Fibroblast of peridontal ligament (primary cell): ENCODE measurements at regions not wholly inside any gene's neighbourhood (a gene's known extent, or its start where the extent isn't known, plus 50 kb on each side); places are given as distances from the start of the nearest gene placed in this dataset.

Experiments used
- DNase-seq: peaks from one replicate; pipeline ENCODE4 v3.0.0-alpha.2; 2010; ENCODE audit errors: extremely low read depth

- DNase-seq: no peak
Observed at GRCh38 chr17:77307479-77308198, 166.9 kb downstream of the SEC14L1 start.

DNA sequence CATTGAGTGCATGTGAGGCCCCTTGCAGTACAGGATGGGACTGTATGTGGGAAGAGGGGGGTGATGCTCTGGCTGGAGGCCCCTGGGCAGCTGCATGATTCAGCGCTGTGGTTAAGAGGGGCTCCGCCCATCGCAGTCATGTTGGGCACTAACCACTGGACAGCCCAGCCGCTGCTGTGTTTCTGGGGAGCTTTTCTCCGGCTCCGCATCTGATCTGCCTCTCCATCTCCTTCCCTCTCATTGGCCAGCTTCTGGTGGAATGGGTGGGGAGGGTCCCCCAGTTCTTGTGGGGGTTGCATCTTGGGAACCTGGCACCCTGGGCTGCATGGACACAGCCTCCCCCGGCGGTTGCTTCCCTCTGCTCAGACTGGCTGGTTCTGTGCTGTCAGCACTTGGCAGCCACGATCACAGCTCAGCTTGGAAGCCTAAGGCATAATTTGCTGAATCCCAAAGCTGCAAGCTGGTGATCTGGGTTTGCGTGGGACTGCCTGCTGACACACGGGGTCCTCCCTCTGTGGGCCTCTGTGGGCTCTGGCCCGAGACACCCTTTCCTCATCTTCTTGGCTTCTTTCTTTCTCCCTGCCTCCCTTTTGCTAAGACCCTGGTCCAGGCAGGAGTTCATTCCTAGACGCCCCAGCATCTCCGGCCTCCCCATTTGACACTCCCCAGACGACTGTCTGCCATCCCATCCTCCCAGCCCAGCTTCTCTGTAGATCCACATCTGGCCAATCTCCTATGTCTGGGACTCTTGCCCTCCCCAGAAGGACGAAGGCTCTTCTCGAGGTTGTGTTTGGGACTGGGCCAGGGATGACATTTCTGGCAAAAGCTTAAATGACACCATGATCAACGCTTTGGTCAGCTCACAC is 168.3 kb downstream of the SEC14L1 start:
- DNase-seq: peak; percentile 84

DNA sequence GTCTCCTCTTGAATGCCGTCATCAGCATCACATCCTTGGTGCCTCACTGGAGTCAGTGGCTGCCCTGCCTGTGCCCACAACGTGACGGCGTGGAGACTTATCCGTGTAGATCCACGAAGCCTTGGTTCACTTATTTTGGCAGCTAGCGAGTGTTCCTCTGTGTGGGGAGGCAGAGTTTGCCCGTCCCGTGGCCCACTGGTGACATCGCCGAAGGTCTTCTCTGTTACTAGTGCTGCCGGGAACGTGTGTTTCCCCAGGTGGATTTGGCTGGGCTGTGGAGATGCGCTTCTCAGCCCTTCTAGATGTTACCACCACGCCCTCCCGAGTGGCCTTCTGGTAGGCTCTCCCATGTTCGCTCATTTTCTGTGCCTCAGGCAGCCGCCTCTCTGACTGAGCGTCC is 169.6 kb downstream of the SEC14L1 start:
- no peak for DNase-seq

GRCh38 chr17:77311371-77311981 is 170.7 kb downstream of the SEC14L1 start:
- DNase-seq: no peak

- no peak for DNase-seq
Observed at GRCh38 chr17:77312061-77312701, 171.4 kb downstream of the SEC14L1 start.

- peak; percentile 93 for DNase-seq
Observed at GRCh38 chr17:77312786-77313599, 172.2 kb downstream of the SEC14L1 start.

DNA sequence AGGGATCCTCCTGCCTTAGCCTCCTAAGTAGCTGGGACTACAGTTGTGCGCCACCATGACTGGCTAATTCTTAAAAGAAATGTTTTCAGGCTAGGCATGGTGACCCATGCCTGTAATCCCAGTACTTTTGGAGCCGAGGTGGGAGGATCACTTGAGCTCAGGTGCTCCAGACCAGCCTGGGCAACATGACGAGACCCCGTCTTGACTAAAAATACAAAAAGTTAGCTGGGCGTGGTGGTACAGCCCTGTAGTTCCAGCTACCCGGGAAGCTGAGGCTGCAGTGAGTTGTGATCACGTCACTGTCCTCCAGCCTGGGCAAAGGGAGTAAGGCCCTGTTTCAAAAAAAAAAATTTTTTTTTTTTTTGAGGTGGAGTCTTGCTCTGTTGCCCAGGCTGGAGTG is 173.1 kb downstream of the SEC14L1 start:
- DNase-seq: no peak

DNA sequence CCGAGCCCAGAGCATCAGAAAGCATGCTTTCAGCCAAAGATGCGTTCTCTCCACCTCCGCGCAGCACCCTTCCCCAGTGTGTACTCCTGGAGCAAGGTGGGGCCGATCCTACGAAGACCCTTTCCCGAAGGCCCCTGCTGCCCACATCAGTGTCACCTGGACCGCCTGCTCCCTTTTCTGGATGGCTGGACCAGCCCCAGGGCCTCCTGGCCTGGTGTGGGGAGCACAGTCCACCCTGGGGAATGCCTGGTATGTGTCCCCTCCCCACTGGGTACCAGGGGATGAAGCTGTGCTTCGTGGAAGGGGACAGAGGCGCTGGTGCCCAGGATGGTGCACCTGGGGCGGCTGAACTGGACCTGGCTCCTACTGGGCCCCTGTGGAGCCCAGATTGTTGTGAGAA is 173.8 kb downstream of the SEC14L1 start:
- no peak for DNase-seq

DNA sequence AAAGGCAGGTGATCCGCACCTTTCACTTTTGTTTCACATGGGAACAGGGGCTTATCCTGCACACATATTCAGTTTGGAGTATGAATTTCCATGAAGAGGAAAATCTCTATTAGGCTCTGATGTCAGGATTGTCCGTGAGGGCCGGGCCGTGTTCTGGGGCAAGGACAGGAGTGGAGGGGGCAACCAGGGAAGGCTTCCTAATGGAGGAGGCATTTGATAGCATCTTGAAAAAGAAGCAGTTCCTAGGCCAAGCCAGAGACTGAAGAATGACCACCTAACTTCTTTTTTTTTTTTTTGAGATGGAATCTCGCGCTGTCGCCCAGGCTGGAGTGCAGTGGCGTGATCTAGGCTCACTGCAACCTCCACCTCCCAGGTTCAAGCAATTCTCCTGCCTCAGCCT is 174.2 kb downstream of the SEC14L1 start:
- DNase-seq: no peak

DNA sequence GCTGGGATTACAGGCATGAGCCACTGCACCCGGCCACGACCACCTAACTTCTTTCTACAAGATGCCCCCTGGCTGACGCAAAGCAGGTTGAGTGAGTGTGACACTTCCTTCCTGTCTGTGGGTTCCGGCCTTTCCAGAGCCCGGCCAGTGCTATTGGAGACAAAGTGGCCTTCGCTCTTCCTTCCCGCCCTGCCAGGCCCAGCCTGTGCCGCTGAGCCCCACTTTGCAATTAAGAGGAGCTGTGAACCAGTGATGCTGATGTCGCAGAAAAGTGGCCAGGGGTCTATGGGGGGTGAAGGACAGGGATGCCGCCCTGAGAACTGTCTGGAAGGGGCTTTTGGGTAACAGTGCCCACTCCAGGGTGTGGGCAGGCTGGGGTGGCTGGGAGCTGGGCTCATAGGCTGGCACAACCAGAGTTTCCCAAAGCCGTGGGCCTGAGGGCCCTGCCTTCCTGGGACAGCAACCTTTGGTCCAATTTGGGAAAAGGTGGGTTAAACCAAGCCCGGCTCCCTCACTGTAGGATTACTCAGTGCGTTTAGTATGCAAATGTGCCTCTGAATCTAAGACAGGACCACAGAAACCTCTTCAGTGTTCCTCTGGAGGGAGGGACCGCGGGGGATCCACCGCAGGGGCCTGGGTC is 174.9 kb downstream of the SEC14L1 start:
- no peak for DNase-seq

DNA sequence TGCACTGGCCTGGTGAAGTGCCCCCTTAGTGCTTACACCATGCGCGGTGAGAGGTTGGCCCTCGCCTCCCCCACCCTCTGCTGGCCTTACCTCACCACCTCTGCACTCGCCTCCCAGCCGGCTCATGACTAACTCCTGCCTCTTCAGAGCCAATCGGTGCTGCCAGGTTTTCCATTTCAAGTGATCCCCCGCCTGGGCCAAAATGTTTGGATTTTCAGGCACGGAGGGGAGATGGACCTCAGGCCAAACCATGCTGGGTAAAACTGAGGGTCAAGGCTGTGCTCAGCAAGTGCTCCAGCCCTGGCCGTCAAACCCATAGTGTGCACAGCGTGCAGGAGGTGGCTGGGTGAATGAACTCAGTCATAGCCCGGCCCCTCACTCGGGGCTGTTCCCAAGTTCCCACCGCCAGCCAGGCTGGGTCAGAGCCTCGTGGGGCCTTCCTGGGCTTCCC is 175.4 kb downstream of the SEC14L1 start:
- DNase-seq: peak; percentile 48

GRCh38 chr17:77316651-77317050 is 175.9 kb downstream of the SEC14L1 start:
- no peak for DNase-seq

- DNase-seq: no peak
Observed at GRCh38 chr17:77317091-77317750, 176.5 kb downstream of the SEC14L1 start.

- no peak for DNase-seq
Observed at GRCh38 chr17:77318021-77318420, 177.3 kb downstream of the SEC14L1 start.

DNA sequence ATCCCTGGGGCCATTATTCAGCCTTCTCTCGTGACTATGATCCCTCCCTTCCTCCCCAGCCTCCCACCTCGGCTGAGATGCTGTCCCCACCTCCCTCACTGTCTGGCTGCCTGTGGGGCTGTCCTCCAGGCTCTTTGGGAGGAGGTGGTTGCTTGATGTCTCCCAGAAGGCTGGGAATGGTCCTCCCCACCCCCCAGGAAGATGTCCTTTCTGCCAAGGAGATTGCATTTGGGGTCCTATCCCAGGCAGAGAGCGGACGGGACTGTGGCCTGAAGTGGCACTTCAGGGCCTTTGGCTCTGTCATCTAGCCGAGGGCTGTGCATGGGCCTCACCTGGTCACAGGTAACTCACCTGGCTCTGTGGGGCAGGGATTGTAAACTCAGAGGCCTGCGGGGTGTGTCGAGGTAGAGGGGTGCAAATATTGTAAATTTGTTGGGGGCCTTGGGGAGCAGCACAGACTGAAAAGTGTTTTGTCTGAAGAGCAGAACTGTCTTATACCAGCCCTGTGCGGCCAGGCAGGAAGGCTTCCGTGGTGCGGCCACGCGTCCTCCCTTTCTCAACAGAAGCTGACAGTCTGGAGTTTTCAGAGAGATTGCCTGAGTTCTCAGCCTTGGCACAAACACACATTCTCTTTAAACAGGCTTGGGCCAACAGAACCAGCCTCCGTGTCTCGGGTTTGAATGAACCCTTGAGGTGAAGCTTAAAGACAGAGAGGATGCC is 177.9 kb downstream of the SEC14L1 start:
- peak; percentile 57 for DNase-seq

- DNase-seq: peak; percentile 83
Observed at GRCh38 chr17:77319211-77320043, 178.7 kb downstream of the SEC14L1 start.

DNA sequence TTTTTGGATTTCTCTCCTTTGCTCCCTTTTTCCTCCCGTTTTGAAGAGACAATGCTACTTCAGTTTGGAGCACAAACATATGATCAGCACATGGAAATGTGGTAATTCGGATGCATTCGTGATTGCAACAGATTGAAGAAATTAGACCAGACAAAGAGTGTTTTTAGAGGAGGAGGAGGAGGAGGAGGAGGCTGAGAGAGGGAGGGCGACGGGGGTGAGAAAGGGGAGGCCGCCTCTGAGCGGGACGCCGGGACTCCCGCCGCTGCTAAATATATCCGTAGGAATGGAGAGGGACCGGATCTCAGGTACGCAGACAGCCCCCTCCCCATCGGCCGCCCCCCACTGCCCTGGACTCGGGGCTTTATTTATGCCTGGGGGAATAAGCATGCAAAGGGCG is 179.3 kb downstream of the SEC14L1 start:
- peak; percentile 94 for DNase-seq

DNA sequence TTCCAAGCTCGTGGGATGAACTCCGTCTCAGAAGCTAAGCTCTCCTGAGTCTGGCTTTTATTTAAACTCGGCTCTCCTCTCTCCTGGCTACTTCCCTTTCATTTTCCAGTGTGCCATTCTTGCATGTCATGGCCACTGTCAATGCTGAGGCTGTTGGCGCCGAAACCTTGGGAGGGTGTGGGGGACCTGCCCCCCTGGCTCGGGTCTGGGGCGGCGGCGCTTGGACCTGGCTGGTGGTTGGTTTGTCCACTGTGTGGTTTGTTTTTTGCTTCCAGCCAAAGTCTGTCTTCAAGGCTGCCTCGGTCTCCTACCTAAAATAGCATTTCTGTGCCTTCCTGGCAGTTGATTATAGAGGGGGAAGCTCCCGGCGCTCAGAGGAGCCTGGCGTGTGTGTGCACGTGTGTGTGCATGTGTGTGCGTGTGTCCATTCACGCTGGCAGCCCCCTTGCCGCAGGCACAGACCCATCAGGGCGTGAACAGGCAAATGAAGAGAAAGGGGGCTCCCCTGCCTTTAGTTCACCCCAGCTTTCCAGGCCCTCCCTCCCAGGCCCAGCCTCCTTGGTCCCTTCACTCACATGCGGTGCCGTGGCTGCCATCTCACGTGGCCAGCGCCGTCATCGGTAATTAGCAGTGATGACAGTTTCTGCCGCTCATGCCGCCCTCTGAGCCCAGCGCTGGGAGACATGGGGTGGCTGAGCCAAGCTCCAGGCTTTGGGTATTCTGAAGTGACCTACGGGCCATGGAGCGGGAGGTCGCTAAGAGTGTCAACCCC is 179.9 kb downstream of the SEC14L1 start:
- peak; percentile 75 for DNase-seq
